Neural cell (in vitro differentiated cells): ENCODE measurements at regions not wholly inside any gene's neighbourhood (a gene's known extent, or its start where the extent isn't known, plus 50 kb on each side); places are given as distances from the start of the nearest gene placed in this dataset.
"Not testable (repeated sequence)": the region's sequence is repeated elsewhere in the genome, so short reads cannot be mapped to it uniquely, and the experiment has no call there.

Experiments used
- CTCF ChIP-seq: fragments of 450-650 bp; IDR thresholded peaks from 2 replicates; pipeline ENCODE4 v1.5.1; 2014; ENCODE audit warnings: antibody characterized with exemption, mild to moderate bottlenecking, moderate library complexity; ENCODE audit not compliant: poor library complexity, severe bottlenecking
- POLR2AphosphoS5 ChIP-seq: IDR thresholded peaks from 2 replicates; pipeline ENCODE4 v1.6.1; 2012
- RAD21 ChIP-seq: fragments of 450-650 bp; conservative IDR thresholded peaks from 2 replicates; pipeline ENCODE4 v1.6.1; 2014; ENCODE audit warnings: antibody characterized with exemption, mild to moderate bottlenecking, moderate library complexity
- SMC3 ChIP-seq: fragments of 450-650 bp; conservative IDR thresholded peaks from 2 replicates; pipeline ENCODE4 v1.6.1; 2014; ENCODE audit warnings: antibody characterized with exemption, mild to moderate bottlenecking, moderate library complexity; ENCODE audit not compliant: poor library complexity

- not testable (repeated sequence) for TF ChIP-seq POLR2AphosphoS5, CTCF, RAD21, SMC3
Observed at GRCh38 chr11:23484146-23484545, 623.9 kb upstream of the CCDC179 start.
